GM12873 (cell line): ENCODE measurements at regions not wholly inside any gene's neighbourhood (a gene's known extent, or its start where the extent isn't known, plus 50 kb on each side); places are given as distances from the start of the nearest gene placed in this dataset.

Experiments
- CTCF ChIP-seq: IDR thresholded peaks from 2 replicates; pipeline ENCODE4 v1.5.1; 2012; ENCODE audit warnings: low read depth, mild to moderate bottlenecking, moderate library complexity, low read length, control low read depth; ENCODE audit not compliant: insufficient read depth; ENCODE audit errors: missing control alignments

DNA sequence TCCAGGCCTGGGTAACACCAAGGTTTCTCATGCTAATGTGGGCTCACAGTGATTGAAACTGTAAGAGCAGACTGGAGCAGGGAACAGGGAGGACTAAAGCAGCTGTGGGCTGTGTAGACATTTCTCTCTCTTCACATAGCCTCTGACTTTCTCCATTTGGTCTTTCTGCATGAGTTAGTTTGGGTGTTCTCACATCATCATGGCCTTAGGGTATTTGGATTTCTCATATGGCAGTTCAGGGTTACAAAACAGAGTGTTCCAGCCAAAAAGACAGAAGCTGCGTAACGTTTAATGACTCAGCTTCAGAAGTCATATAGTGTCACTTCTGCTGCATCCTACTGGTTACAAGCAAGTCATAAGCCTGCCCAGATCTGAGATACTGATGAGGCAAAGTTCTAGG is 52.0 kb upstream of the OSBPL8 start:
- TF ChIP-seq CTCF = no peak

GRCh38 chr12:76614364-76614763 is 54.8 kb upstream of the OSBPL8 start:
- TF ChIP-seq CTCF = no peak

DNA sequence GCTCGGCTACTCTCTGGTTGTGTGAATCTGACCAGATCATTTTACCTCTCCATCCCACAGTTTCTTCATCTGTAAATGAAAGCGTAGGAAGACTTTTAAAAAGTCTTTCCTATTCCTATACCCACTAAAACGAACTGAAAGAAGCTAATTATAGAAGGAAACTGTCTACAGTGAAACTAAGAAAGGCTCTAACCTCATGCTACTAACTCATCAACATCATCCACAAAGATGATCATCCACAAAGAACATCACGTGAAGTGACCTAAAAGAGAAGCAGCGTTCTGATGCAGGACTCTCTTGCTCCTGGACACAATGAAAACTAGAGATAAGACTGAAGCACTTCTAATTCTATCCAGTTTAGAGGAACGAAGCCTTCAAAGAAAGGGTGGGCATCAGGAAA is 58.5 kb upstream of the OSBPL8 start:
- no peak for TF ChIP-seq CTCF

DNA sequence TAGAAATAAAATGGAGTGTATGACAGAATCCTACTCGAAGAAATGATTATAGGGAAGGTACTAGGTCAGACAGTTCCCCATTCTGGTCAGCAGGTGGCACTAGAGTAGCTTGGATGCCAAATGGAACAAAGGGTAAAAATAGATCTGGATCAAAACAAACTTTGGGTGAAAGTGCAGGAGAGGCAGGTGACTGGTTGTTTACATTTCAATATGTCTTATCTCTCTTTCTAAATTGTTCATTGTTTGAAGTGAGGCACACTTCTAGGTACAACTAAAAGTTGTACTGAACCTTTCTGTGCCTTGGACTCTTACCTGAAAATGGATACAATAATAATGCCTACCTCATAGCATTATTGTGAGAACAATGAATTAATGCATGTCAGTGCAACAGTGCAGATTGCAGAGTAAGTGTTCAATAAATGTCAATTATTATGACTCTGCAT is 62.0 kb upstream of the OSBPL8 start:
- TF ChIP-seq CTCF = peak; percentile 83

- TF ChIP-seq CTCF = no peak
Measured at GRCh38 chr12:76622351-76622750, 62.8 kb upstream of the OSBPL8 start.

DNA sequence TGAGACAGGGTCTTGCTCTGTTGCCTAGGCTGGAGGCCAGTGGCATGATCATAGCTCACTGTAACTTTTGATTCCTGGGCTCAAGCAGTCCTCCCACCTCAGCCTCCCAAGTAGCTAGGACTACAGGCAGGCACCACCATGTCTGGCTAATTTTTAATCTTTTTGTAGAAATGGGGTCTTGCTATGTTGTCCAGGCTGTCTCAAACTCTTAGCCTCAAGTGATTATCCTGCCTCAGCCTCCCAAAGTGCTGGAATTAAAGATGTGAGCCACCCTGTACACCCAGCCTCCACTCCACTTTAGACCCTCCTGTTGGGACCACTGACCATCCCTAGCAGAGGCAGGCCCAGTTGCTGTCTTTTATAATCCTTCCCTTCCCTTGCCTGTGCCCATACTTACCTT is 63.3 kb upstream of the OSBPL8 start:
- no peak for TF ChIP-seq CTCF

DNA sequence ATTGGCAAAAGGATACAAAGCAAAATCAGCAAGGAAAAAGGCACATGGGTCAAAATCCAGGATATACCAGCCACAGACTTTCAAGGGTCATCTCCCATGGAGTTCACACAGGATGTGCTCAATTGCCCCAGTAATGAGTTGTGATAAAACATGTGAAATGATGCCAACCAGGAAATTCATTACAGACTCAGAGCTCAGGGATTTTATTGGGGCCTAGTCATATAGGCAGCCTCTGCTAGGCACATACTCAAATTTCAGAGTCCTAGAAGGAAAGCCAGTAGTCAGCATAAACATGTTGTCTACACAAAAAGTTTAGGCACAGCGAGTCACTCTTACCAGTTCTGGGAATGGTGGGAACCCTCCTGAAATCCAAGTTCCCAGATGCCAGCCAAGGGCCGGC is 64.4 kb upstream of the OSBPL8 start:
- TF ChIP-seq CTCF = no peak

- TF ChIP-seq CTCF = no peak
Measured at GRCh38 chr12:76627346-76628135, 68.0 kb upstream of the OSBPL8 start.
